H1 (cell line): ENCODE measurements at regions not wholly inside any gene's neighbourhood (a gene's known extent, or its start where the extent isn't known, plus 50 kb on each side); places are given as distances from the start of the nearest gene placed in this dataset.

Source experiments
- BCL11A ChIP-seq, 2 experiments: IDR thresholded peaks; one replicate each; pipeline ENCODE4 v1.6.1; 2011; ENCODE audit warnings: low read depth in 2 of 2, low read length in 2 of 2, mild to moderate bottlenecking in 2 of 2
- EP300 ChIP-seq, 2 experiments: IDR thresholded peaks; 1 replicate in 1 of 2; 2 replicates in 1 of 2; pipeline ENCODE4 v1.6.1; 2011 to 2012; ENCODE audit warnings: low read depth in 2 of 2, low read length in 2 of 2, mild to moderate bottlenecking in 2 of 2, borderline replicate concordance in 1 of 2, inconsistent platforms in 1 of 2, moderate library complexity in 1 of 2
- SAP30 ChIP-seq: fragments of 300-600 bp; sonication (generic); IDR thresholded peaks from 2 replicates; pipeline ENCODE4 v1.7.1; 2012; ENCODE audit warnings: low read length, moderate library complexity, mild to moderate bottlenecking, inconsistent platforms; ENCODE audit not compliant: insufficient read depth, insufficient replicate concordance
- SP1 ChIP-seq: IDR thresholded peaks from 2 replicates; pipeline ENCODE4 v1.6.1; 2011; ENCODE audit warnings: low read depth, low read length
- ZNF274 ChIP-seq: IDR thresholded peaks from 2 replicates; pipeline ENCODE4 v1.7.0; 2012; ENCODE audit warnings: low read length, borderline replicate concordance; ENCODE audit errors: extremely low read depth
- TF ChIP-seq, protein P1 (sequence below): IDR thresholded peaks from 2 replicates; pipeline ENCODE4 v1.6.1; 2012; ENCODE audit warnings: inconsistent platforms

DNA sequence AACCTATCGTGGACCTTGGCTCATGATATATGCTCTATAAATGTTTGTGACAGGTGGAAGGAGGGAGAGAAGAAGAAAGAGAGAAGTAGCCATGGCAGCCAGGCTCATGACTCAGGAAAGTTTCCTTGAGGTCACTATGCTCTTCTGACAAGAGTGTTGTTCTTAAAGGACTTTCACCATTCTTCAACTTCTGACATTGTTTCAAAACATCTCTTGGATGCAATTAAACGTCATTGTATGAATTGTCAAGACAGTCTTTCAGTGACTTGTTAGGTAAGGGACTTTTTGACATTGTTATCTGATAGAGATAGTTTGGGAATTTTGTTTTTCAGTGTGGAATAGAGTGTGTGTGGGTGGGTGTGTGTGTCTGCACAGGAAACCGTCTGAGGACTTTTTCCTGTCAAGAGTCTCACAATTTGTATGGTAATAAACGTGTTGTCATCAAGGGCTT, 617.0 kb downstream of the MID1IP1 start (continued):
- TF ChIP-seq, protein P1, sequence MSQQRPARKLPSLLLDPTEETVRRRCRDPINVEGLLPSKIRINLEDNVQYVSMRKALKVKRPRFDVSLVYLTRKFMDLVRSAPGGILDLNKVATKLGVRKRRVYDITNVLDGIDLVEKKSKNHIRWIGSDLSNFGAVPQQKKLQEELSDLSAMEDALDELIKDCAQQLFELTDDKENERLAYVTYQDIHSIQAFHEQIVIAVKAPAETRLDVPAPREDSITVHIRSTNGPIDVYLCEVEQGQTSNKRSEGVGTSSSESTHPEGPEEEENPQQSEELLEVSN = no peak
- TF ChIP-seq SAP30 (no peak), BCL11A (IDR thresholded peaks at IDR 0.05; ENCODE audit: low read depth in 2 of 2, low read length in 2 of 2) (no peak), ZNF274 (no peak), EP300 (IDR thresholded peaks at IDR 0.05; ENCODE audit: borderline replicate concordance in 1 of 2, low read depth in 2 of 2, low read length in 2 of 2) (no peak), SP1 (no peak)
